ENCODE measurements at regions not wholly inside any gene's neighbourhood (a gene's known extent, or its start where the extent isn't known, plus 50 kb on each side); places are given as distances from the start of the nearest gene placed in this dataset.
A peak's percentile ranks its signal among the peaks of the same experiment; 100 is the strongest.

- H3K23me2 ChIP-seq (ENCODE audit: insufficient read length, low read depth, low read length, poor library complexity, severe bottlenecking) = no peaks in the 10 kb centered on the region
- H3K27ac Mint-ChIP-seq = 0 out of 7 replicates have a peak overlapping the region, but pooled peaks of 1 of the 3 experiments have one; percentile 37
Observed at GRCh38 chr9:95756101-95756500, 119.4 kb upstream of the ERCC6L2 start.

More at GRCh38 chr9:95756101-95756500, 119.4 kb upstream of the ERCC6L2 start:
- H3K4me1 ChIP-seq (ENCODE audit: insufficient read depth, low read length) = peaks cover 9% of the 10 kb centered on the region
- no peak overlapping the region for H2BK12ac ChIP-seq (ENCODE audit: insufficient read length, low read depth, low read length)
- H3K27me3 ChIP-seq (ENCODE audit: insufficient read depth, low read length) = peaks cover 9% of the 10 kb centered on the region; the same call in 1 of the 2 replicates
- H3K27me3 Mint-ChIP-seq (ENCODE audit: low read depth) = peaks cover 51% of the 10 kb centered on the region
- no peaks in the 10 kb centered on the region; a peak in 1 of 7 replicates for H3K36me3 Mint-ChIP-seq (ENCODE audit: insufficient read depth in 1 of 3, low read depth in 3 of 3)
- no peak overlapping the region for H3K23ac ChIP-seq (ENCODE audit: insufficient read length, low read depth, low read length)
- no peak overlapping the region for H2BK120ac ChIP-seq (ENCODE audit: low read depth, low read length, poor library complexity, severe bottlenecking)
- H3K9me3 ChIP-seq (ENCODE audit: control insufficient read depth, low read depth, low read length) = no peaks in the 10 kb centered on the region
- no peak for TF ChIP-seq CTCF (conservative IDR thresholded peaks at IDR 0.05)
- no peaks in the 10 kb centered on the region for H3K79me2 ChIP-seq (ENCODE audit: insufficient read depth, low read length)
- H2AFZ ChIP-seq (ENCODE audit: low read length) = no peak overlapping the region
- H3K18ac ChIP-seq (ENCODE audit: insufficient read length, low read depth, low read length) = no peak overlapping the region
- H3K4me3 Mint-ChIP-seq = 0 out of 5 replicates have a peak overlapping the region, but pooled peaks of 1 of the 2 experiments have one; percentile 25
- no CpG with 5 or more reads among the region's 3 CpGs for WGBS (ENCODE audit: extremely low coverage, insufficient read length, low lambda C conversion rate)
- no peak for DNase-seq
- no peak overlapping the region for H2AK5ac ChIP-seq (ENCODE audit: insufficient read length, low read length)
- no peak overlapping the region for H4K8ac ChIP-seq (replicated peaks; ENCODE audit: insufficient read length, low read depth, low read length)
- no peak overlapping the region for H3K9ac ChIP-seq (ENCODE audit: extremely low read depth, insufficient read length, low read length)
- H3K14ac ChIP-seq (ENCODE audit: insufficient read depth, low read length) = no peak overlapping the region
- H3K4me2 ChIP-seq (ENCODE audit: insufficient read depth, insufficient read length, low read length) = no peak overlapping the region
- no peak overlapping the region for H4K91ac ChIP-seq (ENCODE audit: insufficient read length, low read depth, low read length)
- H2BK5ac ChIP-seq (ENCODE audit: insufficient read length, low read length) = no peak overlapping the region
- H3K4ac ChIP-seq (ENCODE audit: low read depth, low read length) = no peak overlapping the region
- H3K9me3 Mint-ChIP-seq = no peaks in the 10 kb centered on the region; a peak in 1 of 5 replicates
- no peak overlapping the region for H3T11ph ChIP-seq (ENCODE audit: low read length)
- H3K79me1 ChIP-seq (ENCODE audit: insufficient read depth, low read depth, low read length, poor library complexity, severe bottlenecking) = no peaks in the 10 kb centered on the region
- no peak overlapping the region for H4K5ac ChIP-seq (ENCODE audit: insufficient read length, low read depth, low read length)
- peaks cover 51 to 54% of the 10 kb centered on the region in 2 experiments for H3K4me1 Mint-ChIP-seq
- H3K56ac ChIP-seq (ENCODE audit: insufficient read length, low read depth, low read length) = no peak overlapping the region
- H2BK20ac ChIP-seq (ENCODE audit: low read depth, low read length, poor library complexity, severe bottlenecking) = no peak overlapping the region
- no peaks in the 10 kb centered on the region for H4K20me1 ChIP-seq (ENCODE audit: control insufficient read depth, insufficient read depth, insufficient read length)
- no peak overlapping the region for H3K27ac ChIP-seq (ENCODE audit: insufficient read length, low read depth, low read length)
- no peak overlapping the region for H2BK15ac ChIP-seq (ENCODE audit: low read depth, low read length)

Measured in H9 (cell line).